GM12872 (cell line): ENCODE measurements at regions not wholly inside any gene's neighbourhood (a gene's known extent, or its start where the extent isn't known, plus 50 kb on each side); places are given as distances from the start of the nearest gene placed in this dataset.

ENCODE experiments used
- CTCF ChIP-seq: IDR thresholded peaks from 3 replicates; pipeline ENCODE4 v1.5.1; 2011; ENCODE audit warnings: low read depth, mild to moderate bottlenecking, low read length, moderate library complexity; ENCODE audit not compliant: insufficient read depth

GRCh38 chr18:78696698-78697435, 282.8 kb upstream of the SALL3 start:
- TF ChIP-seq CTCF: no peak

DNA sequence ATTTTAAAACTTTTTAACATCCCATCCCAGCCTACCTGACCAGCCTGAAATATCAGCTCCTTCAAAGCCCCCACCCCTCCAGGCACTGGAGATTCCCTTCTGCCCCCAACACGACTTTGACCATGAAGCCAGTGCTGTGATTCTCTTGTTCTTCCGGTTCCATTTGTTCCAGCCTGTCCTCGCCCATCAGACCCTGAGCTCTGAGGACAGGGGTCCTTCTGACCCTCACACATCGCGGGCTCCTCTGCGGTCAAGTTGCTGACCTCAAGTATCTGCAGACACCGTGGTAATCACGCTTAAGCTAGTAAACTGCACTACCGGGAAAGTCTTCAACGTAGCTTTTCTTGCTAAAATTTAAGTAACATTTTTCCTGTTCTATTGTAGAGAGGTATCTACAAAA, 282.2 kb upstream of the SALL3 start:
- no peak for TF ChIP-seq CTCF

- no peak for TF ChIP-seq CTCF
Measured at GRCh38 chr18:78698914-78699313, 280.7 kb upstream of the SALL3 start.

GRCh38 chr18:78699499-78699898, 280.1 kb upstream of the SALL3 start:
- TF ChIP-seq CTCF: no peak

DNA sequence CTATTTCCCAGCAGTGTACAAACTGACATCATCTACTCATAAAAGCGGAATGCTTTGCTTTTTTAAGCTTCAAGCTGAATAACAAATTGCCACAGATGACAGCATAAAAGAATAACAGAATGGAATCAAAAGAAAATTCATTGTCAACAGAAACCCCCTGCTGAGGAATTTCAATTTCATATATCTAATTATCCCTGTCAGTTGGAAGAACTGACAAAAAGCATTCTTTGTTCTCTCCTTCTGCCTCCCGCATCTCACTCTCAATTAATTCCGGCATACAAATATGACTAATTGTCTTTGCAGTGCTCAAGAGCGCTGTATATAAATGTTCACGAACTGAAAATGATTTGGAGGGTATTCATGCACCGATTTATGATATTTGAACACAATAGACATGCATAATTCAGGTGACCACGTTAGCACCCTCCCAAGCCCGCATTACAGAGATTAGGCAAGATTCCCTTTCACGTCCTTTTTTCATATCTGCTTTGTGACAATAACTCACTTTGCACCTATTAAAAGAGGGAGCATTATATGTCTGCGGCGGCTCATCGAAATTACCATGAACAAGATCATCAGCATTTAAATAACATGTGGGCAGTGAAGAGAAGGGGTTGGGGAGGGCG, 277.7 kb upstream of the SALL3 start:
- no peak for TF ChIP-seq CTCF

GRCh38 chr18:78703291-78703690, 276.3 kb upstream of the SALL3 start:
- TF ChIP-seq CTCF: no peak

- no peak for TF ChIP-seq CTCF
Measured at GRCh38 chr18:78704971-78705461, 274.6 kb upstream of the SALL3 start.
